SK-N-SH treated with all-trans-retinoic acid at 6 μM for 48 hours (cell line): ENCODE measurements at regions not wholly inside any gene's neighbourhood (a gene's known extent, or its start where the extent isn't known, plus 50 kb on each side); places are given as distances from the start of the nearest gene placed in this dataset.

Experiments used
- ATAC-seq: fragments of 200-7000 bp; cut with Tn5 transposase; 3 replicates; pipeline ENCODE4 v1.9.1; 2020; ENCODE audit warnings: mild to moderate bottlenecking, moderate library complexity
- ARNTL ChIP-seq: fragments of 450-650 bp; formaldehyde crosslinking; IDR thresholded peaks from 2 replicates; pipeline ENCODE4 v1.5.0; 2020; ENCODE audit warnings: low read depth, mild to moderate bottlenecking, moderate library complexity, borderline replicate concordance
- BACH2 ChIP-seq: fragments of 250-450 bp; sonication (Bioruptor Pico); IDR thresholded peaks from 2 replicates; pipeline ENCODE4 v1.9.0; 2021; ENCODE audit warnings: mild to moderate bottlenecking, borderline replicate concordance
- CREB5 ChIP-seq: fragments of 250-450 bp; sonication (Bioruptor Pico); IDR thresholded peaks from 2 replicates; pipeline ENCODE4 v1.5.1; 2020; ENCODE audit warnings: low read depth, mild to moderate bottlenecking, moderate library complexity
- CSRNP3 ChIP-seq: fragments of 250-450 bp; sonication (Bioruptor Pico); IDR thresholded peaks from 2 replicates; pipeline ENCODE4 v1.5.1; 2021; ENCODE audit warnings: mild to moderate bottlenecking, moderate library complexity
- ESRRG ChIP-seq: fragments of 250-450 bp; sonication (Bioruptor Pico); IDR thresholded peaks from 2 replicates; pipeline ENCODE4 v1.6.1; 2021; ENCODE audit warnings: mild to moderate bottlenecking
- GLIS3 ChIP-seq: fragments of 250-450 bp; sonication (Bioruptor Pico); IDR thresholded peaks from 2 replicates; pipeline ENCODE4 v1.5.0; 2020; ENCODE audit warnings: mild to moderate bottlenecking, moderate library complexity
- ISL1 ChIP-seq: fragments of 250-450 bp; sonication (Bioruptor Pico); IDR thresholded peaks from 2 replicates; pipeline ENCODE4 v2.1.2; 2022; ENCODE audit warnings: mild to moderate bottlenecking, moderate library complexity
- OSR1 ChIP-seq: fragments of 250-450 bp; sonication (Bioruptor Pico); IDR thresholded peaks from 2 replicates; pipeline ENCODE4 v1.8.0; 2022; ENCODE audit warnings: moderate library complexity, mild to moderate bottlenecking, inconsistent platforms
- PATZ1 ChIP-seq: fragments of 250-450 bp; sonication (Bioruptor Pico); IDR thresholded peaks from 2 replicates; pipeline ENCODE4 v1.8.0; 2020; ENCODE audit warnings: mild to moderate bottlenecking, moderate library complexity, borderline replicate concordance
- PPARA ChIP-seq: fragments of 250-450 bp; sonication (Bioruptor Pico); IDR thresholded peaks from 2 replicates; pipeline ENCODE4 v1.5.0; 2020; ENCODE audit warnings: mild to moderate bottlenecking, borderline replicate concordance
- RARB ChIP-seq: fragments of 250-450 bp; sonication (Bioruptor Pico); IDR thresholded peaks from 2 replicates; pipeline ENCODE4 v1.8.0; 2021; ENCODE audit warnings: mild to moderate bottlenecking, moderate library complexity
- SNAI2 ChIP-seq: fragments of 250-450 bp; sonication (Bioruptor Pico); IDR thresholded peaks from 2 replicates; pipeline ENCODE4 v1.5.0; 2020; ENCODE audit warnings: mild to moderate bottlenecking, moderate library complexity
- TOX ChIP-seq: fragments of 250-450 bp; sonication (Bioruptor Pico); IDR thresholded peaks from 2 replicates; pipeline ENCODE4 v1.8.0; 2021; ENCODE audit warnings: mild to moderate bottlenecking, moderate library complexity, borderline replicate concordance
- TSHZ2 ChIP-seq: fragments of 250-450 bp; sonication (Bioruptor Pico); IDR thresholded peaks from 2 replicates; pipeline ENCODE4 v1.5.0; 2020; ENCODE audit warnings: mild to moderate bottlenecking, moderate library complexity
- ZFP3 ChIP-seq: fragments of 250-450 bp; sonication (Bioruptor Pico); IDR thresholded peaks from 2 replicates; pipeline ENCODE4 v1.5.0; 2020; ENCODE audit warnings: mild to moderate bottlenecking, moderate library complexity
- ZNF565 ChIP-seq: fragments of 450-650 bp; formaldehyde crosslinking; conservative IDR thresholded peaks from 2 replicates; pipeline ENCODE4 v1.5.0; 2020; ENCODE audit warnings: low read depth, mild to moderate bottlenecking, moderate library complexity
- ZNF70 ChIP-seq: fragments of 450-650 bp; formaldehyde crosslinking; IDR thresholded peaks from 2 replicates; pipeline ENCODE4 v1.5.0; 2020; ENCODE audit warnings: mild to moderate bottlenecking, moderate library complexity
- ZNF8 ChIP-seq: fragments of 450-650 bp; formaldehyde crosslinking; IDR thresholded peaks from 2 replicates; pipeline ENCODE4 v1.5.0; 2020; ENCODE audit warnings: mild to moderate bottlenecking, moderate library complexity

- ATAC-seq = no peak
- no peak for TF ChIP-seq PATZ1 (CRISPR knock-in tag)
- TF ChIP-seq BACH2 (CRISPR knock-in tag) = no peak
- TF ChIP-seq ZNF565 = no peak
- TF ChIP-seq GLIS3 (CRISPR knock-in tag) = no peak
- no peak for TF ChIP-seq SNAI2
- TF ChIP-seq RARB = no peak
- no peak for TF ChIP-seq ARNTL (CRISPR knock-in tag)
- TF ChIP-seq CREB5 (CRISPR knock-in tag) = no peak
- TF ChIP-seq ESRRG = no peak
- TF ChIP-seq TSHZ2 (CRISPR knock-in tag) = no peak
- TF ChIP-seq CSRNP3 = no peak
- no peak for TF ChIP-seq ZFP3 (CRISPR knock-in tag)
These were observed 291.9 kb upstream of the IRX1 start for GRCh38 chr5:3303777-3304176.

GRCh38 chr5:3302228-3302627 lies 293.4 kb upstream of the IRX1 start:
- TF ChIP-seq PPARA (no peak), TSHZ2 (CRISPR knock-in tag) (no peak), SNAI2 (no peak), RARB (no peak), PATZ1 (CRISPR knock-in tag) (no peak), OSR1 (CRISPR knock-in tag) (no peak), ZNF70 (no peak), TOX (CRISPR knock-in tag) (no peak), ISL1 (CRISPR knock-in tag) (no peak), ZNF8 (CRISPR knock-in tag) (no peak), ZFP3 (CRISPR knock-in tag) (no peak), CREB5 (CRISPR knock-in tag) (no peak), ZNF565 (no peak), BACH2 (CRISPR knock-in tag) (no peak)

More at GRCh38 chr5:3302228-3302627, 293.4 kb upstream of the IRX1 start:
- no peak for ATAC-seq
